HepG2 (cell line): ENCODE measurements at regions not wholly inside any gene's neighbourhood (a gene's known extent, or its start where the extent isn't known, plus 50 kb on each side); places are given as distances from the start of the nearest gene placed in this dataset.

Source experiments
- CHD2 ChIP-seq: IDR thresholded peaks from 2 replicates; pipeline ENCODE4 v1.6.1; 2011; ENCODE audit warnings: low read depth, low read length, improper control_type of control experiment
- LRRFIP1 ChIP-seq: sonication (generic); formaldehyde crosslinking; conservative IDR thresholded peaks from 2 replicates; pipeline ENCODE4 v1.4.0; 2020; ENCODE audit warnings: missing genetic modification reagents
- POLR2A ChIP-seq, 2 experiments: IDR thresholded peaks; 2 replicates each; pipeline ENCODE4 v1.6.1; 2011; ENCODE audit warnings: low read depth in 2 of 2, low read length in 2 of 2, mild to moderate bottlenecking in 1 of 2, moderate library complexity in 1 of 2; ENCODE audit not compliant: insufficient read depth in 1 of 2
- POLR2AphosphoS5 ChIP-seq: IDR thresholded peaks from 2 replicates; pipeline ENCODE4 v1.6.1; 2012; ENCODE audit warnings: low read depth, low read length
- SIN3B ChIP-seq: fragments of 150-350 bp; IDR thresholded peaks from 2 replicates; pipeline ENCODE4 v1.6.1; 2014; ENCODE audit warnings: low read length
- TBX2 ChIP-seq: sonication (generic); formaldehyde crosslinking; IDR thresholded peaks from 2 replicates; pipeline ENCODE4 v1.5.0; 2020; ENCODE audit warnings: missing genetic modification reagents, mild to moderate bottlenecking, borderline replicate concordance
- ZBTB33 ChIP-seq: sonication (generic); formaldehyde crosslinking; IDR thresholded peaks from 2 replicates; pipeline ENCODE4 v1.4.0; 2020; ENCODE audit warnings: missing genetic modification reagents
- ZBTB7A ChIP-seq: sonication (generic); formaldehyde crosslinking; IDR thresholded peaks from 2 replicates; pipeline ENCODE4 v1.8.0; 2022; ENCODE audit warnings: mild to moderate bottlenecking, missing genetic modification reagents
- TF ChIP-seq, protein P1 (sequence below): sonication (generic); formaldehyde crosslinking; IDR thresholded peaks from 2 replicates; pipeline ENCODE4 v1.5.0; 2020; ENCODE audit warnings: mild to moderate bottlenecking, missing genetic modification reagents, moderate library complexity

DNA sequence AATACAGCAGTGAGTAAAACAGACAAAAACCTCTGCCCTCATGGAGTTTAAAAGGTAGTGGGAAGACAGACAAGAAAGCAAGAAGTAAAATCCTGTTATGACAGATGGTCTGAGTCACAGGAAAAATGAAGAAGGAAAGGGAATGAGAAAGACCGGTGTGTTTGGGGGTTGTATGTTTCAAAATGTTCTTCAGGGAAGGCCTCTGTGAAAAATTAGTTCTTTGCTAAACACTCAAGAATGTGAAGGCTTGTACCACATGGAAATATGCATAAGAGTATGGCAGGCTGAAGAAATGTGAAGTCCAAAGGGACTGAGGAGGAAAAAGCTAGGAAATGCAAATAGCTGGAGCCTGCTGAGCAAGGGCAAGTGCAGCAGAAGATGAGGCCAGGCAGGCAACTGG is 315.9 kb upstream of the SEMA3A start:
- TF ChIP-seq SIN3B (no peak), CHD2 (no peak), POLR2A (IDR thresholded peaks at IDR 0.05; ENCODE audit: insufficient read depth in 1 of 2, low read depth in 2 of 2, low read length in 2 of 2) (no peak), ZBTB7A (CRISPR knock-in tag) (no peak), LRRFIP1 (CRISPR knock-in tag) (no peak), ZBTB33 (CRISPR knock-in tag) (no peak), TBX2 (no peak), POLR2AphosphoS5 (no peak)
- TF ChIP-seq, protein P1, sequence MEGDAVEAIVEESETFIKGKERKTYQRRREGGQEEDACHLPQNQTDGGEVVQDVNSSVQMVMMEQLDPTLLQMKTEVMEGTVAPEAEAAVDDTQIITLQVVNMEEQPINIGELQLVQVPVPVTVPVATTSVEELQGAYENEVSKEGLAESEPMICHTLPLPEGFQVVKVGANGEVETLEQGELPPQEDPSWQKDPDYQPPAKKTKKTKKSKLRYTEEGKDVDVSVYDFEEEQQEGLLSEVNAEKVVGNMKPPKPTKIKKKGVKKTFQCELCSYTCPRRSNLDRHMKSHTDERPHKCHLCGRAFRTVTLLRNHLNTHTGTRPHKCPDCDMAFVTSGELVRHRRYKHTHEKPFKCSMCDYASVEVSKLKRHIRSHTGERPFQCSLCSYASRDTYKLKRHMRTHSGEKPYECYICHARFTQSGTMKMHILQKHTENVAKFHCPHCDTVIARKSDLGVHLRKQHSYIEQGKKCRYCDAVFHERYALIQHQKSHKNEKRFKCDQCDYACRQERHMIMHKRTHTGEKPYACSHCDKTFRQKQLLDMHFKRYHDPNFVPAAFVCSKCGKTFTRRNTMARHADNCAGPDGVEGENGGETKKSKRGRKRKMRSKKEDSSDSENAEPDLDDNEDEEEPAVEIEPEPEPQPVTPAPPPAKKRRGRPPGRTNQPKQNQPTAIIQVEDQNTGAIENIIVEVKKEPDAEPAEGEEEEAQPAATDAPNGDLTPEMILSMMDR (CRISPR knock-in tag): no peak
